Transverse colon (tissue), 4 donors: ENCODE measurements at regions not wholly inside any gene's neighbourhood (a gene's known extent, or its start where the extent isn't known, plus 50 kb on each side); places are given as distances from the start of the nearest gene placed in this dataset.

Experiments used
- CTCF ChIP-seq, 5 experiments: fragments of 200-600 bp in 3 of 5; fragments of 450-650 bp in 2 of 5; sonication (generic) in 3 of 5; IDR thresholded peaks; 1 replicate in 2 of 5; 2 replicates in 3 of 5; pipeline ENCODE4 v1.5.1; 2016 to 2017; ENCODE audit warnings: antibody characterized with exemption in 5 of 5, inconsistent platforms in 3 of 5, mild to moderate bottlenecking in 2 of 5, moderate library complexity in 1 of 5
- EP300 ChIP-seq: sonication (generic); formaldehyde crosslinking; IDR thresholded peaks from one replicate; pipeline ENCODE4 v1.6.1; 2017; ENCODE audit warnings: antibody characterized with exemption, low read depth
- POLR2A ChIP-seq: fragments of 450-650 bp; IDR thresholded peaks from one replicate; pipeline ENCODE4 v1.6.1; 2016; ENCODE audit warnings: antibody characterized with exemption, mild to moderate bottlenecking, moderate library complexity
- POLR2AphosphoS5 ChIP-seq, 3 donors: sonication (generic); formaldehyde crosslinking; IDR thresholded peaks; one replicate each; pipeline ENCODE4 v1.6.1; 2016; ENCODE audit warnings: antibody characterized with exemption in 3 of 3

- TF ChIP-seq CTCF (IDR thresholded peaks at IDR 0.05) (no peak), POLR2AphosphoS5 (IDR thresholded peaks at IDR 0.05) (no peak), EP300 (no peak), POLR2A (no peak)
Measured at GRCh38 chr2:41170589-41170988, 718.7 kb upstream of the SLC8A1 start.
